Activated naive CD4-positive, alpha-beta T cell treated with anti-CD3 and anti-CD28 coated beads for 36 hours (primary cell): ENCODE measurements at regions not wholly inside any gene's neighbourhood (a gene's known extent, or its start where the extent isn't known, plus 50 kb on each side); places are given as distances from the start of the nearest gene placed in this dataset.

Experiments
- CTCF ChIA-PET: fragments of 350-600 bp; sonication (Branson Sonifier 250); formaldehyde crosslinking; loops from one replicate; lab custom pipeline; 2021; ENCODE audit warnings: antibody characterized with exemption; lab: Charles Lee
- DNase-seq: peaks from one replicate; pipeline ENCODE4 v3.0.0-alpha.2; 2020
- H3K27ac Mint-ChIP-seq: one replicate; pipeline ENCODE4 v1.8.0; 2021; ENCODE audit warnings: mild to moderate bottlenecking, mixed read lengths
- H3K27me3 Mint-ChIP-seq: one replicate; pipeline ENCODE4 v1.8.0; 2021; ENCODE audit warnings: low read depth, mixed read lengths
- H3K36me3 Mint-ChIP-seq: one replicate; pipeline ENCODE4 v1.8.0; 2021; ENCODE audit warnings: low read depth, mixed read lengths
- H3K4me1 Mint-ChIP-seq: one replicate; pipeline ENCODE4 v1.8.0; 2021; ENCODE audit warnings: low read depth, mixed read lengths
- H3K4me3 Mint-ChIP-seq: one replicate; pipeline ENCODE4 v1.8.0; 2021; ENCODE audit warnings: mild to moderate bottlenecking, moderate library complexity, mixed read lengths
- H3K9me3 Mint-ChIP-seq: one replicate; pipeline ENCODE4 v1.8.0; 2021; ENCODE audit warnings: mixed read lengths
- intact Hi-C: fragments of 100-400 bp; cut with micrococcal nuclease; formaldehyde crosslinking; loops from one replicate; pipeline ENCODE4 v1.15.1; 2023

GRCh38 chr15:47661661-47662180 is 55.6 kb upstream of the SEMA6D start:
- H3K4me3 Mint-ChIP-seq, result no peak overlapping the region
- H3K4me1 Mint-ChIP-seq, result no peaks in the 10 kb centered on the region
- no peaks in the 10 kb centered on the region for H3K27me3 Mint-ChIP-seq
- intact Hi-C loops, result no loop called here
- H3K27ac Mint-ChIP-seq, result no peak overlapping the region
- H3K9me3 Mint-ChIP-seq, result peaks cover 1% of the 10 kb centered on the region
- no peak for DNase-seq
- CTCF ChIA-PET, result no interaction called here
- no peaks in the 10 kb centered on the region for H3K36me3 Mint-ChIP-seq

- H3K9me3 Mint-ChIP-seq, result peaks cover 1% of the 10 kb centered on the region
- CTCF ChIA-PET, result no interaction called here
- no peaks in the 10 kb centered on the region for H3K27me3 Mint-ChIP-seq
- intact Hi-C loops, result no loop called here
- no peaks in the 10 kb centered on the region for H3K36me3 Mint-ChIP-seq
- no peak for DNase-seq
- no peak overlapping the region for H3K4me3 Mint-ChIP-seq
- no peaks in the 10 kb centered on the region for H3K4me1 Mint-ChIP-seq
- no peak overlapping the region for H3K27ac Mint-ChIP-seq
These were observed 54.2 kb upstream of the SEMA6D start for GRCh38 chr15:47663101-47663500.
